AG04449 (cell line): ENCODE measurements at regions not wholly inside any gene's neighbourhood (a gene's known extent, or its start where the extent isn't known, plus 50 kb on each side); places are given as distances from the start of the nearest gene placed in this dataset.

Experiments used
- CTCF ChIA-PET: fragments of 350-600 bp; formaldehyde crosslinking; extraction: SDS; loops from one replicate; lab custom pipeline; 2021; ENCODE audit warnings: antibody characterized with exemption; lab: Yijun Ruan, JAX
- POLR2A ChIA-PET: fragments of 400-600, 350-600 bp; formaldehyde crosslinking; extraction: SDS; loops from one replicate; lab custom pipeline; 2020; ENCODE audit warnings: antibody characterized with exemption, inconsistent platforms; lab: Yijun Ruan, JAX
- DNase-seq: peaks from one replicate; pipeline ENCODE4 v3.0.0-alpha.2; 2010; ENCODE audit warnings: low read depth, low spot score
- H3K4me3 ChIP-seq: 2 replicates; pipeline ENCODE4 v1.5.1; 2011; ENCODE audit warnings: low read depth, mild to moderate bottlenecking, control low read depth, low read length
- CTCF ChIP-seq: IDR thresholded peaks from one replicate; pipeline ENCODE4 v1.5.1; 2011; ENCODE audit warnings: mild to moderate bottlenecking, moderate library complexity, low read length, control low read depth, inconsistent platforms; ENCODE audit not compliant: insufficient read depth; ENCODE audit errors: missing control alignments

- ChIA-PET POLR2A (no interaction called here), CTCF (no interaction called here)
- DNase-seq, result no peak
- TF ChIP-seq CTCF, result no peak
- no peak overlapping the region for H3K4me3 ChIP-seq
These were observed 522.6 kb upstream of the PCDH9 start for GRCh38 chr13:67752759-67753158.

DNA sequence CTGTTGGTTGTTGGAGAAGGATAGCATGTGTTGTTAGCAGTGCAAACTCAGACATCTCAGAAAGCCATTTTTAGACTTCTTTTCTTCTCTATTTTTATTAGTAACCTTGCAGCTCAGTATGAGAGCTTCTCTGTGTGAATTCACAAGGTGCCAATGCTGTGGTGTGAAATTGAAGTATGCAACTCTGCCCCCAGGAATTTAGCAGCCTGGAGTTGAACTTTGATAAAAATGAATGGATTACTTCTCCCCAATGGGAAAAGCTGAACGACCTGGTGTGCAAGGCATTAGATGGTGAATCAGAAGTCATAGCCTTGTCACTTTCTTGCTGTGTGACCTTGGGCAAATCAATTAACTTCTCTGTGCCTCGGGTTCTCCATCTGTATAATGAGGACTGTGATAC is 512.3 kb upstream of the PCDH9 start:
- no peak for DNase-seq

GRCh38 chr13:67740871-67741535 is 510.9 kb upstream of the PCDH9 start:
- TF ChIP-seq CTCF, result no peak
- H3K4me3 ChIP-seq, result no peak overlapping the region
- ChIA-PET CTCF (no interaction called here), POLR2A (no interaction called here)
- no peak for DNase-seq

More for the DNA sequence above, 512.3 kb upstream of the PCDH9 start:
- TF ChIP-seq CTCF, result no peak
- ChIA-PET POLR2A (no interaction called here), CTCF (no interaction called here)
- H3K4me3 ChIP-seq, result no peak overlapping the region

DNA sequence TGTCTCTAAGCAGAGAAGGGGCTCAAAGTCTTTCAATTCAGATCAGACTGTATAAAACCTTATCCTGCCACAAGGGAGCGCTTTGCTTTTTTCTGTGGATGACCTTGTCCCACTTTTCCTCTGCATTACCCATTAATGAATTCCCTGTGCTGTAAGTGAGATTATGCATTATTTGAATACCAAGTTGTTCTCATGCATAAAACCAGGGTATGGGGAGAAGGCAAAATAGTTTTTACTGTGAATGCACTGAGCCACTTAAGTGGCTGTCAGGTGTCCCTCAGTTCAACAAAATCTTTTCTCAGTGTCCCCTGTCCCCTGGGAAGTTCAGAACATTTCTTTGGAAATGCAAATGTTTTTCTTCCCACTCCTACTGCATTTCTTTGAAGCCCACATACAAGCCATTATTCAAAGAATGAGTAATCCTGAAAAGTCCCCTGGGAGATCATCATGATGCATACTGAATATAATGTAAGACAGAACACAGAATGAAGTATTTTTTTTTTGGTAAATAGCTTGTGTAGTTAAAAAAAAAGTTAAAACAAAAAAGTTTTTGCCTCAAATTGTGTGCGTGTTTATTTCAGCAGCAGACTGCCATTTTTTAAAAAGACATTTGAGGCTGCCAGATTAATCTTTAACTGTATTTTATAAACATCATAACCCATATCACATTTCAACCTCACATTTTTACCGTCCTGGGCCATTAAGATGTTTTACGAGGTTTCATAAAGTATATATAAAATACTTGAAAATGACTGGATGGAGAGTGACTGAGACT is 506.7 kb upstream of the PCDH9 start:
- POLR2A ChIA-PET, result no interaction called here
- DNase-seq, result no peak
- CTCF ChIA-PET, result no interaction called here
- no peak for TF ChIP-seq CTCF
- no peak overlapping the region for H3K4me3 ChIP-seq

- no peak overlapping the region for H3K4me3 ChIP-seq
- TF ChIP-seq CTCF, result no peak
- POLR2A ChIA-PET, result no interaction called here
- no peak for DNase-seq
- CTCF ChIA-PET, result no interaction called here
These were observed 505.5 kb upstream of the PCDH9 start for GRCh38 chr13:67735651-67736050.

DNA sequence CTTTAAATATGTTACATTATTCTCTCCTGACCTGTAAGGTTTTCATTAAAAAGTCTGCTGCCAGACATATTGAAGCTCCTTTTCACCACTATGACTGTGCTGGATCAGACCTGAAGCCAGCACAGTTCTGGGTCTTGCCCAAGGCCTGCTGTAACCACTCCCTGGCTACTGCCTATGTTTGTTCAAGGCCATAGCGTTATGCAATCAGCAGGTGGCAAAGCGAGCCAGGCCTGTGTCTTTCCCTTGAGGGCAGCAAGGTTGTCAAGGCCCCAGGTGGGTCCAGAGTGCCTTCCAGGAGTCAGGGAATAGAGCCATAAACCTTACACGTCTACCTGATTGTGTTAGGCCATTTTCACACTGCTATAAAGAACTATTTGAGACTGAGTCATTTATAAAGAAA is 496.8 kb upstream of the PCDH9 start:
- H3K4me3 ChIP-seq, result no peak overlapping the region
- no peak for TF ChIP-seq CTCF
- CTCF ChIA-PET, result no interaction called here
- DNase-seq, result no peak
- POLR2A ChIA-PET, result no interaction called here
